ENCODE measurements at regions not wholly inside any gene's neighbourhood (a gene's known extent, or its start where the extent isn't known, plus 50 kb on each side); places are given as distances from the start of the nearest gene placed in this dataset.

DNA sequence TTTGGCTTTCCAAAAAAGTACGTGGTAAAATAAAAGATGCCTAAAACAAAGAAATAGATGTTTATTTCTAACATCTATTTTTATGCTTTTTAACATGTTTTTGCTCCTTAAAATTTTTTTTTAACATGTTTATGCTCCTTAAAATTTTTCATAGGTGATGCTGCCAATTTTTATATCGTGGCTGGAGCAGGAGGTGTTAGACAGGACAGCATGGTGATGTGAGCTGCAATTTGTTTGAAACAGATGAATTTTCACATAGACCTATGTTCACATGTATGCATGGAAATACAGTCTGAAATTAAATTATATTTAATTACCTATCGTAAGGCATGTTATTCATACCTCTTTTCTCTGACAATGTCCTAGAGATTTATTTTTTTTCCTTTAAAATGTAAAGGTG is 784.8 kb downstream of the EPHA7 start (continued):
- TF ChIP-seq HDGF (IDR thresholded peaks at IDR 0.05) (no peak), TBL1XR1 (IDR thresholded peaks at IDR 0.05; ENCODE audit: low read depth, low read length) (no peak), ZBED1 (IDR thresholded peaks at IDR 0.05; ENCODE audit: borderline replicate concordance) (no peak), ASH2L (IDR thresholded peaks at IDR 0.05; ENCODE audit: borderline replicate concordance, low read depth) (no peak), BACH1 (IDR thresholded peaks at IDR 0.05; ENCODE audit: borderline replicate concordance) (no peak), SMC3 (IDR thresholded peaks at IDR 0.05; ENCODE audit: borderline replicate concordance, low read length) (no peak)
- TF ChIP-seq, protein P1, sequence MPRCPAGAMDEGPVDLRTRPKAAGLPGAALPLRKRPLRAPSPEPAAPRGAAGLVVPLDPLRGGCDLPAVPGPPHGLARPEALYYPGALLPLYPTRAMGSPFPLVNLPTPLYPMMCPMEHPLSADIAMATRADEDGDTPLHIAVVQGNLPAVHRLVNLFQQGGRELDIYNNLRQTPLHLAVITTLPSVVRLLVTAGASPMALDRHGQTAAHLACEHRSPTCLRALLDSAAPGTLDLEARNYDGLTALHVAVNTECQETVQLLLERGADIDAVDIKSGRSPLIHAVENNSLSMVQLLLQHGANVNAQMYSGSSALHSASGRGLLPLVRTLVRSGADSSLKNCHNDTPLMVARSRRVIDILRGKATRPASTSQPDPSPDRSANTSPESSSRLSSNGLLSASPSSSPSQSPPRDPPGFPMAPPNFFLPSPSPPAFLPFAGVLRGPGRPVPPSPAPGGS (IDR thresholded peaks at IDR 0.05; ENCODE audit: borderline replicate concordance, insufficient read depth, low read depth, low read length, poor library complexity, severe bottlenecking): no peak

DNA sequence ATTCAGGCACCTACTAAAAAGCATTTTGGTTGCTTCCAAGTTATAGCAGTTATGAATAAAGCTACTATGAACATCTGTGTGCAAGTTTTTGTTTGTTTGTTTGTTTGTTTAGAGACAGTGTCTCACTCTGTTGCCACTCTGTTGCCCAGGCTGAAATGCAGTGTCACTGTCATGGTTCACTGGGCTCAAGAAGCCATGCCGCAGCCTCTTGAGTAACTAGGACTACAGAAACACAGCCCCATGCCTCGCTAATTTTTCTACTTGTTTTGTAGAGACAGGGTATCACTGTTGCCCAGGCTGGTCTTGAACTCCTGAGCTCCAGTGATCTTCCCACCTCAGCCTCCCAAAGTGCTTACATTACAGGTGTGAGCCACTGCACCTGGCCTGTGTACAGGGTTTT is 795.9 kb downstream of the EPHA7 start:
- TF ChIP-seq RAD21 (IDR thresholded peaks at IDR 0.05; ENCODE audit: insufficient read depth, low read depth, low read length) (no peak), HDAC2 (IDR thresholded peaks at IDR 0.05) (no peak), MTA2 (IDR thresholded peaks at IDR 0.05; ENCODE audit: low read depth) (no peak), ZBED1 (IDR thresholded peaks at IDR 0.05; ENCODE audit: borderline replicate concordance) (no peak), HDGF (IDR thresholded peaks at IDR 0.05) (no peak), CHD4 (IDR thresholded peaks at IDR 0.05) (no peak), IKZF1 (conservative IDR thresholded peaks at IDR 0.05) (no peak), CREM (IDR thresholded peaks at IDR 0.05; ENCODE audit: low read depth) (no peak), SIX5 (IDR thresholded peaks at IDR 0.05; ENCODE audit: low read depth, low read length, severe bottlenecking) (no peak)
- TF ChIP-seq, protein P2, sequence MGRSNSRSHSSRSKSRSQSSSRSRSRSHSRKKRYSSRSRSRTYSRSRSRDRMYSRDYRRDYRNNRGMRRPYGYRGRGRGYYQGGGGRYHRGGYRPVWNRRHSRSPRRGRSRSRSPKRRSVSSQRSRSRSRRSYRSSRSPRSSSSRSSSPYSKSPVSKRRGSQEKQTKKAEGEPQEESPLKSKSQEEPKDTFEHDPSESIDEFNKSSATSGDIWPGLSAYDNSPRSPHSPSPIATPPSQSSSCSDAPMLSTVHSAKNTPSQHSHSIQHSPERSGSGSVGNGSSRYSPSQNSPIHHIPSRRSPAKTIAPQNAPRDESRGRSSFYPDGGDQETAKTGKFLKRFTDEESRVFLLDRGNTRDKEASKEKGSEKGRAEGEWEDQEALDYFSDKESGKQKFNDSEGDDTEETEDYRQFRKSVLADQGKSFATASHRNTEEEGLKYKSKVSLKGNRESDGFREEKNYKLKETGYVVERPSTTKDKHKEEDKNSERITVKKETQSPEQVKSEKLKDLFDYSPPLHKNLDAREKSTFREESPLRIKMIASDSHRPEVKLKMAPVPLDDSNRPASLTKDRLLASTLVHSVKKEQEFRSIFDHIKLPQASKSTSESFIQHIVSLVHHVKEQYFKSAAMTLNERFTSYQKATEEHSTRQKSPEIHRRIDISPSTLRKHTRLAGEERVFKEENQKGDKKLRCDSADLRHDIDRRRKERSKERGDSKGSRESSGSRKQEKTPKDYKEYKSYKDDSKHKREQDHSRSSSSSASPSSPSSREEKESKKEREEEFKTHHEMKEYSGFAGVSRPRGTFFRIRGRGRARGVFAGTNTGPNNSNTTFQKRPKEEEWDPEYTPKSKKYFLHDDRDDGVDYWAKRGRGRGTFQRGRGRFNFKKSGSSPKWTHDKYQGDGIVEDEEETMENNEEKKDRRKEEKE (IDR thresholded peaks at IDR 0.05): no peak
- Histone ChIP-seq H3K4me3 (no peak overlapping the region), H3K4me2 (ENCODE audit: control insufficient read depth, insufficient read depth) (no peak overlapping the region), H3K9me3 (replicated peaks; ENCODE audit: control insufficient read depth, insufficient read depth, low read length) (no peaks in the 10 kb centered on the region), H3K36me3 (ENCODE audit: control insufficient read depth in 2 of 2, insufficient read depth in 2 of 2, low read length in 1 of 2) (no peaks in the 10 kb centered on the region), H3K27ac (ENCODE audit: control insufficient read depth, insufficient read depth) (no peak overlapping the region), H4K20me1 (ENCODE audit: control insufficient read depth, insufficient read depth) (no peaks in the 10 kb centered on the region), H2AFZ (ENCODE audit: control insufficient read depth, low read depth, low read length) (no peak overlapping the region), H3K79me2 (ENCODE audit: control insufficient read depth, insufficient read depth, low read length) (no peaks in the 10 kb centered on the region), H3K27me3 (replicated peaks in 1 of 2; ENCODE audit: control insufficient read depth in 2 of 2, insufficient read depth in 2 of 2, low read length in 1 of 2) (no peaks in the 10 kb centered on the region), H3K4me1 (ENCODE audit: control insufficient read depth, insufficient read depth, low read length) (no peaks in the 10 kb centered on the region), H3K9ac (ENCODE audit: control insufficient read depth, insufficient read depth, low read length) (no peak overlapping the region)
- WGBS (ENCODE audit: insufficient coverage, insufficient replicate concordance, low lambda C conversion rate, missing lambda C conversion rate): 25% methylated on average over 2 of the region's 2 CpGs
- BruUV-seq (replicated peaks): no TSS peak
- DNase-seq (ENCODE audit: low read depth, low spot score): no peak
- POLR2A ChIA-PET: interaction anchor here (0.7 kb wide), 1 partner anchor 702 kb away, joined by 4 read pairs; no protein-coding TSS in a partner anchor
- intact Hi-C loops (cut with micrococcal nuclease; ENCODE audit: unreplicated experiment) (no loop called here), in situ Hi-C loops (cut with MboI) (no loop called here)
- SMC1A ChIA-PET (ENCODE audit: uncharacterized antibody, unreplicated experiment): interaction anchor here (0.6 kb wide), 1 partner anchor 584 kb away, joined by 3 read pairs; no protein-coding TSS in a partner anchor
- RAD21 ChIA-PET (ENCODE audit: unreplicated experiment): no interaction called here
- CTCF ChIA-PET: no interaction called here
- ATAC-seq: no peak; the same call in 2 of the 3 replicates
- FAIRE-seq: no peak

All from GM12878 (cell line).